DOHH2 (cell line): ENCODE measurements at regions not wholly inside any gene's neighbourhood (a gene's known extent, or its start where the extent isn't known, plus 50 kb on each side); places are given as distances from the start of the nearest gene placed in this dataset.

Experiments
- EZH2phosphoT487 ChIP-seq: fragments of 200-600 bp; sonication (generic); IDR thresholded peaks from 2 replicates; pipeline ENCODE4 v1.6.1; 2017; ENCODE audit warnings: borderline replicate concordance, mild to moderate bottlenecking, antibody characterized with exemption, low read length, moderate library complexity, mixed read lengths
- TF ChIP-seq, protein P1 (sequence below): fragments of 200-600 bp; sonication (generic); IDR thresholded peaks from one replicate; pipeline ENCODE4 v1.5.1; 2014; ENCODE audit warnings: antibody characterized with exemption, mild to moderate bottlenecking, low read depth, low read length; ENCODE audit not compliant: poor library complexity, severe bottlenecking

DNA sequence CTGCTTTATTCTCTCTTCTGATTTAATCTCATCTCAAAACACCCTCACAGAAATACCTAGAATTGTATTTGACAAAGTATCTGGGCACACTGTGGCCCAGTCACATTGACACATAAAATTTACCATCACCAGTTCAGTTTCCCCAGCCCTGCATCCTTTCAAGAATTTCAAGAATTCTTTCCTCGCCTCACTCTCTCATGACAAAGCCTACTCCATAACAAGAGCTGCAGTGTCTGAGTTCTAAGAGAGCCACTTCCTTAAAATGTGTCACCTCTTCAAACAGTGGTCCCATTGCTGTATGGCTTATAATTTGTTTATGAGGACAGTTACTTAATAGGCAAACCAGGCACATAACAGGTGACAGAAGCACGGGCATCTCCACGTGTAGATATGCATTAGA, 90.9 kb upstream of the STK39 start:
- TF ChIP-seq, protein P1, sequence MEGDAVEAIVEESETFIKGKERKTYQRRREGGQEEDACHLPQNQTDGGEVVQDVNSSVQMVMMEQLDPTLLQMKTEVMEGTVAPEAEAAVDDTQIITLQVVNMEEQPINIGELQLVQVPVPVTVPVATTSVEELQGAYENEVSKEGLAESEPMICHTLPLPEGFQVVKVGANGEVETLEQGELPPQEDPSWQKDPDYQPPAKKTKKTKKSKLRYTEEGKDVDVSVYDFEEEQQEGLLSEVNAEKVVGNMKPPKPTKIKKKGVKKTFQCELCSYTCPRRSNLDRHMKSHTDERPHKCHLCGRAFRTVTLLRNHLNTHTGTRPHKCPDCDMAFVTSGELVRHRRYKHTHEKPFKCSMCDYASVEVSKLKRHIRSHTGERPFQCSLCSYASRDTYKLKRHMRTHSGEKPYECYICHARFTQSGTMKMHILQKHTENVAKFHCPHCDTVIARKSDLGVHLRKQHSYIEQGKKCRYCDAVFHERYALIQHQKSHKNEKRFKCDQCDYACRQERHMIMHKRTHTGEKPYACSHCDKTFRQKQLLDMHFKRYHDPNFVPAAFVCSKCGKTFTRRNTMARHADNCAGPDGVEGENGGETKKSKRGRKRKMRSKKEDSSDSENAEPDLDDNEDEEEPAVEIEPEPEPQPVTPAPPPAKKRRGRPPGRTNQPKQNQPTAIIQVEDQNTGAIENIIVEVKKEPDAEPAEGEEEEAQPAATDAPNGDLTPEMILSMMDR, result no peak
- no peak for TF ChIP-seq EZH2phosphoT487
